ENCODE measurements at regions not wholly inside any gene's neighbourhood (a gene's known extent, or its start where the extent isn't known, plus 50 kb on each side); places are given as distances from the start of the nearest gene placed in this dataset.

- TF ChIP-seq POLR2AphosphoS5 (IDR thresholded peaks at IDR 0.05) (no peak), POLR2A (IDR thresholded peaks at IDR 0.05) (no peak), CTCF (IDR thresholded peaks at IDR 0.05) (no peak)
Measured at GRCh38 chr3:84184937-84185336, 773.9 kb upstream of the CADM2 start.

All from transverse colon (tissue), 4 donors.